ENCODE measurements at regions not wholly inside any gene's neighbourhood (a gene's known extent, or its start where the extent isn't known, plus 50 kb on each side); places are given as distances from the start of the nearest gene placed in this dataset.

- no peak for DNase-seq (ENCODE audit: low read depth in 1 of 2, low spot score in 1 of 2)
- no peak overlapping the region for H3K4me3 ChIP-seq (replicated peaks; ENCODE audit: insufficient read depth, low read length)
- H3K27me3 ChIP-seq (ENCODE audit: insufficient read depth, poor library complexity, severe bottlenecking), result no peaks in the 10 kb centered on the region
- no peak overlapping the region for H3K27ac ChIP-seq (replicated peaks)
- TF ChIP-seq REST (IDR thresholded peaks at IDR 0.05; ENCODE audit: insufficient replicate concordance, low read depth) (no peak), GABPA (IDR thresholded peaks at IDR 0.05; ENCODE audit: low read depth) (no peak), CTCF (IDR thresholded peaks at IDR 0.05; ENCODE audit: insufficient read depth, low read length) (no peak), POLR2AphosphoS5 (IDR thresholded peaks at IDR 0.05; ENCODE audit: low read depth) (no peak), SPI1 (IDR thresholded peaks at IDR 0.05; ENCODE audit: borderline replicate concordance, low read depth) (no peak)
Measured at GRCh38 chr18:2148823-2149222, 422.5 kb downstream of the METTL4 start.

GRCh38 chr18:2150566-2150965, 420.7 kb downstream of the METTL4 start:
- DNase-seq (ENCODE audit: low read depth in 1 of 2, low spot score in 1 of 2), result no peak
- Histone ChIP-seq H3K27ac (replicated peaks) (no peak overlapping the region), H3K27me3 (ENCODE audit: insufficient read depth, poor library complexity, severe bottlenecking) (no peaks in the 10 kb centered on the region), H3K4me3 (replicated peaks; ENCODE audit: insufficient read depth, low read length) (no peak overlapping the region)
- TF ChIP-seq GABPA (IDR thresholded peaks at IDR 0.05; ENCODE audit: low read depth) (no peak), POLR2AphosphoS5 (IDR thresholded peaks at IDR 0.05; ENCODE audit: low read depth) (no peak), SPI1 (IDR thresholded peaks at IDR 0.05; ENCODE audit: borderline replicate concordance, low read depth) (no peak), CTCF (IDR thresholded peaks at IDR 0.05; ENCODE audit: insufficient read depth, low read length) (no peak), REST (IDR thresholded peaks at IDR 0.05; ENCODE audit: insufficient replicate concordance, low read depth) (no peak)

GRCh38 chr18:2154278-2154677, 417.0 kb downstream of the METTL4 start:
- TF ChIP-seq SPI1 (IDR thresholded peaks at IDR 0.05; ENCODE audit: borderline replicate concordance, low read depth), result no peak
- no peak for TF ChIP-seq REST (IDR thresholded peaks at IDR 0.05; ENCODE audit: insufficient replicate concordance, low read depth)
- no peak for TF ChIP-seq POLR2AphosphoS5 (IDR thresholded peaks at IDR 0.05; ENCODE audit: low read depth)
- no peak for TF ChIP-seq CTCF (IDR thresholded peaks at IDR 0.05; ENCODE audit: insufficient read depth, low read length)
- TF ChIP-seq GABPA (IDR thresholded peaks at IDR 0.05; ENCODE audit: low read depth), result no peak
- no peak for DNase-seq (ENCODE audit: low read depth in 1 of 2, low spot score in 1 of 2)
- Histone ChIP-seq H3K27ac (replicated peaks) (no peak overlapping the region), H3K4me3 (replicated peaks; ENCODE audit: insufficient read depth, low read length) (no peak overlapping the region), H3K27me3 (ENCODE audit: insufficient read depth, poor library complexity, severe bottlenecking) (no peaks in the 10 kb centered on the region)

All from HL-60 (cell line).